ENCODE measurements at regions not wholly inside any gene's neighbourhood (a gene's known extent, or its start where the extent isn't known, plus 50 kb on each side); places are given as distances from the start of the nearest gene placed in this dataset.

GRCh38 chr10:89952751-89953150, 251.4 kb downstream of the KIF20B start:
- Histone ChIP-seq H3K9ac (ENCODE audit: low read length) (no peak overlapping the region), H3K4me1 (ENCODE audit: control insufficient read depth, low read depth, low read length) (no peaks in the 10 kb centered on the region), H3K9me3 (ENCODE audit: control insufficient read depth, low read depth, low read length) (no peaks in the 10 kb centered on the region), H3K27ac (ENCODE audit: low read length) (no peak overlapping the region), H3K27me3 (ENCODE audit: control insufficient read depth, insufficient read depth, low read length) (no peaks in the 10 kb centered on the region), H3K4me3 (ENCODE audit: low read length) (no peak overlapping the region), H3K36me3 (ENCODE audit: control insufficient read depth, low read depth, low read length) (no peaks in the 10 kb centered on the region)

- Histone ChIP-seq H3K27ac (ENCODE audit: low read length) (no peak overlapping the region), H3K27me3 (ENCODE audit: control insufficient read depth, insufficient read depth, low read length) (no peaks in the 10 kb centered on the region), H3K4me3 (ENCODE audit: low read length) (no peak overlapping the region), H3K36me3 (ENCODE audit: control insufficient read depth, low read depth, low read length) (no peaks in the 10 kb centered on the region), H3K4me1 (ENCODE audit: control insufficient read depth, low read depth, low read length) (no peaks in the 10 kb centered on the region), H3K9me3 (ENCODE audit: control insufficient read depth, low read depth, low read length) (no peaks in the 10 kb centered on the region), H3K9ac (ENCODE audit: low read length) (no peak overlapping the region)
Measured at GRCh38 chr10:89954061-89954460, 252.7 kb downstream of the KIF20B start.

GRCh38 chr10:89954787-89955566, 253.6 kb downstream of the KIF20B start:
- no peak overlapping the region for H3K27ac ChIP-seq (ENCODE audit: low read length)
- no peaks in the 10 kb centered on the region for H3K9me3 ChIP-seq (ENCODE audit: control insufficient read depth, low read depth, low read length)
- no peaks in the 10 kb centered on the region for H3K27me3 ChIP-seq (ENCODE audit: control insufficient read depth, insufficient read depth, low read length)
- H3K36me3 ChIP-seq (ENCODE audit: control insufficient read depth, low read depth, low read length): no peaks in the 10 kb centered on the region
- H3K9ac ChIP-seq (ENCODE audit: low read length): no peak overlapping the region
- no peak overlapping the region for H3K4me3 ChIP-seq (ENCODE audit: low read length)
- no peaks in the 10 kb centered on the region for H3K4me1 ChIP-seq (ENCODE audit: control insufficient read depth, low read depth, low read length)

- H3K4me1 ChIP-seq (ENCODE audit: control insufficient read depth, low read depth, low read length): no peaks in the 10 kb centered on the region
- H3K9me3 ChIP-seq (ENCODE audit: control insufficient read depth, low read depth, low read length): no peaks in the 10 kb centered on the region
- no peak overlapping the region for H3K27ac ChIP-seq (ENCODE audit: low read length)
- no peaks in the 10 kb centered on the region for H3K27me3 ChIP-seq (ENCODE audit: control insufficient read depth, insufficient read depth, low read length)
- no peak overlapping the region for H3K9ac ChIP-seq (ENCODE audit: low read length)
- H3K4me3 ChIP-seq (ENCODE audit: low read length): no peak overlapping the region
- H3K36me3 ChIP-seq (ENCODE audit: control insufficient read depth, low read depth, low read length): no peaks in the 10 kb centered on the region
Measured at GRCh38 chr10:89959433-89960110, 258.2 kb downstream of the KIF20B start.

- Histone ChIP-seq H3K27ac (ENCODE audit: low read length) (no peak overlapping the region), H3K27me3 (ENCODE audit: control insufficient read depth, insufficient read depth, low read length) (no peaks in the 10 kb centered on the region), H3K9me3 (ENCODE audit: control insufficient read depth, low read depth, low read length) (no peaks in the 10 kb centered on the region), H3K4me1 (ENCODE audit: control insufficient read depth, low read depth, low read length) (no peaks in the 10 kb centered on the region), H3K4me3 (ENCODE audit: low read length) (no peak overlapping the region), H3K9ac (ENCODE audit: low read length) (no peak overlapping the region), H3K36me3 (ENCODE audit: control insufficient read depth, low read depth, low read length) (no peaks in the 10 kb centered on the region)
Measured at GRCh38 chr10:89963451-89964102, 262.2 kb downstream of the KIF20B start.

GRCh38 chr10:89966211-89966610, 264.8 kb downstream of the KIF20B start:
- Histone ChIP-seq H3K4me1 (ENCODE audit: control insufficient read depth, low read depth, low read length) (no peaks in the 10 kb centered on the region), H3K36me3 (ENCODE audit: control insufficient read depth, low read depth, low read length) (no peaks in the 10 kb centered on the region), H3K9ac (ENCODE audit: low read length) (no peak overlapping the region), H3K9me3 (ENCODE audit: control insufficient read depth, low read depth, low read length) (no peaks in the 10 kb centered on the region), H3K27ac (ENCODE audit: low read length) (no peak overlapping the region), H3K27me3 (ENCODE audit: control insufficient read depth, insufficient read depth, low read length) (no peaks in the 10 kb centered on the region), H3K4me3 (ENCODE audit: low read length) (no peak overlapping the region)

GRCh38 chr10:89973326-89973725, 271.9 kb downstream of the KIF20B start:
- Histone ChIP-seq H3K36me3 (ENCODE audit: control insufficient read depth, low read depth, low read length) (no peaks in the 10 kb centered on the region), H3K27me3 (ENCODE audit: control insufficient read depth, insufficient read depth, low read length) (peaks cover 27% of the 10 kb centered on the region), H3K27ac (ENCODE audit: low read length) (no peak overlapping the region), H3K4me1 (ENCODE audit: control insufficient read depth, low read depth, low read length) (no peaks in the 10 kb centered on the region), H3K4me3 (ENCODE audit: low read length) (no peak overlapping the region), H3K9me3 (ENCODE audit: control insufficient read depth, low read depth, low read length) (no peaks in the 10 kb centered on the region), H3K9ac (ENCODE audit: low read length) (no peak overlapping the region)

- peaks cover 44% of the 10 kb centered on the region for H3K27me3 ChIP-seq (ENCODE audit: control insufficient read depth, insufficient read depth, low read length)
- no peaks in the 10 kb centered on the region for H3K4me1 ChIP-seq (ENCODE audit: control insufficient read depth, low read depth, low read length)
- H3K4me3 ChIP-seq (ENCODE audit: low read length): no peak overlapping the region
- no peak overlapping the region for H3K9ac ChIP-seq (ENCODE audit: low read length)
- H3K27ac ChIP-seq (ENCODE audit: low read length): no peak overlapping the region
- H3K9me3 ChIP-seq (ENCODE audit: control insufficient read depth, low read depth, low read length): no peaks in the 10 kb centered on the region
- no peaks in the 10 kb centered on the region for H3K36me3 ChIP-seq (ENCODE audit: control insufficient read depth, low read depth, low read length)
Measured at GRCh38 chr10:89975071-89975470, 273.7 kb downstream of the KIF20B start.

GRCh38 chr10:89975771-89976170, 274.4 kb downstream of the KIF20B start:
- no peaks in the 10 kb centered on the region for H3K36me3 ChIP-seq (ENCODE audit: control insufficient read depth, low read depth, low read length)
- H3K27ac ChIP-seq (ENCODE audit: low read length): no peak overlapping the region
- H3K9me3 ChIP-seq (ENCODE audit: control insufficient read depth, low read depth, low read length): no peaks in the 10 kb centered on the region
- no peak overlapping the region for H3K4me3 ChIP-seq (ENCODE audit: low read length)
- no peak overlapping the region for H3K9ac ChIP-seq (ENCODE audit: low read length)
- H3K4me1 ChIP-seq (ENCODE audit: control insufficient read depth, low read depth, low read length): no peaks in the 10 kb centered on the region
- peaks cover 48% of the 10 kb centered on the region for H3K27me3 ChIP-seq (ENCODE audit: control insufficient read depth, insufficient read depth, low read length)

- peaks cover 71% of the 10 kb centered on the region for H3K27me3 ChIP-seq (ENCODE audit: control insufficient read depth, insufficient read depth, low read length)
- H3K4me3 ChIP-seq (ENCODE audit: low read length): no peak overlapping the region
- no peaks in the 10 kb centered on the region for H3K4me1 ChIP-seq (ENCODE audit: control insufficient read depth, low read depth, low read length)
- H3K36me3 ChIP-seq (ENCODE audit: control insufficient read depth, low read depth, low read length): no peaks in the 10 kb centered on the region
- H3K9me3 ChIP-seq (ENCODE audit: control insufficient read depth, low read depth, low read length): no peaks in the 10 kb centered on the region
- H3K9ac ChIP-seq (ENCODE audit: low read length): no peak overlapping the region
- H3K27ac ChIP-seq (ENCODE audit: low read length): no peak overlapping the region
Measured at GRCh38 chr10:89978081-89978480, 276.7 kb downstream of the KIF20B start.

- no peak overlapping the region for H3K4me3 ChIP-seq (ENCODE audit: low read length)
- no peak overlapping the region for H3K9ac ChIP-seq (ENCODE audit: low read length)
- H3K4me1 ChIP-seq (ENCODE audit: control insufficient read depth, low read depth, low read length): no peaks in the 10 kb centered on the region
- no peaks in the 10 kb centered on the region for H3K9me3 ChIP-seq (ENCODE audit: control insufficient read depth, low read depth, low read length)
- peaks cover 80% of the 10 kb centered on the region for H3K27me3 ChIP-seq (ENCODE audit: control insufficient read depth, insufficient read depth, low read length)
- H3K27ac ChIP-seq (ENCODE audit: low read length): no peak overlapping the region
- no peaks in the 10 kb centered on the region for H3K36me3 ChIP-seq (ENCODE audit: control insufficient read depth, low read depth, low read length)
Measured at GRCh38 chr10:89979726-89980125, 278.3 kb downstream of the KIF20B start.
